ENCODE measurements at regions not wholly inside any gene's neighbourhood (a gene's known extent, or its start where the extent isn't known, plus 50 kb on each side); places are given as distances from the start of the nearest gene placed in this dataset.

- 85% methylated on average over 4 of the region's 4 CpGs for whole genome bisulfite sequencing (ENCODE audit: insufficient coverage)
- Histone ChIP-seq H3K27me3 (ENCODE audit: control insufficient read depth, insufficient read depth, low read length) (no peaks in the 10 kb centered on the region), H3K9me3 (ENCODE audit: control insufficient read depth, insufficient read depth, low read length) (no peaks in the 10 kb centered on the region), H3K4me3 (ENCODE audit: low read length) (no peak overlapping the region), H3K4me1 (ENCODE audit: control insufficient read depth, insufficient read depth, low read length) (no peaks in the 10 kb centered on the region), H3K27ac (ENCODE audit: low read length) (no peak overlapping the region), H3K36me3 (ENCODE audit: control insufficient read depth, insufficient read depth, low read length) (no peaks in the 10 kb centered on the region)
- intact Hi-C loops (cut with micrococcal nuclease), result no loop called here
- ATAC-seq, result no peak
- Mint-ChIP-seq H3K27ac (no peak overlapping the region), H3K27me3 (ENCODE audit: low read depth in 2 of 2) (no peaks in the 10 kb centered on the region), H3K9me3 (no peaks in the 10 kb centered on the region), H3K4me3 (no peak overlapping the region), H3K36me3 (no peaks in the 10 kb centered on the region), H3K4me1 (no peaks in the 10 kb centered on the region)
- DNase-seq, result no peak
- TF ChIP-seq, protein P1, sequence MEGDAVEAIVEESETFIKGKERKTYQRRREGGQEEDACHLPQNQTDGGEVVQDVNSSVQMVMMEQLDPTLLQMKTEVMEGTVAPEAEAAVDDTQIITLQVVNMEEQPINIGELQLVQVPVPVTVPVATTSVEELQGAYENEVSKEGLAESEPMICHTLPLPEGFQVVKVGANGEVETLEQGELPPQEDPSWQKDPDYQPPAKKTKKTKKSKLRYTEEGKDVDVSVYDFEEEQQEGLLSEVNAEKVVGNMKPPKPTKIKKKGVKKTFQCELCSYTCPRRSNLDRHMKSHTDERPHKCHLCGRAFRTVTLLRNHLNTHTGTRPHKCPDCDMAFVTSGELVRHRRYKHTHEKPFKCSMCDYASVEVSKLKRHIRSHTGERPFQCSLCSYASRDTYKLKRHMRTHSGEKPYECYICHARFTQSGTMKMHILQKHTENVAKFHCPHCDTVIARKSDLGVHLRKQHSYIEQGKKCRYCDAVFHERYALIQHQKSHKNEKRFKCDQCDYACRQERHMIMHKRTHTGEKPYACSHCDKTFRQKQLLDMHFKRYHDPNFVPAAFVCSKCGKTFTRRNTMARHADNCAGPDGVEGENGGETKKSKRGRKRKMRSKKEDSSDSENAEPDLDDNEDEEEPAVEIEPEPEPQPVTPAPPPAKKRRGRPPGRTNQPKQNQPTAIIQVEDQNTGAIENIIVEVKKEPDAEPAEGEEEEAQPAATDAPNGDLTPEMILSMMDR (IDR thresholded peaks at IDR 0.05), result no peak
Observed at GRCh38 chr7:47689558-47689957, 107.6 kb upstream of the TNS3 start.

DNA sequence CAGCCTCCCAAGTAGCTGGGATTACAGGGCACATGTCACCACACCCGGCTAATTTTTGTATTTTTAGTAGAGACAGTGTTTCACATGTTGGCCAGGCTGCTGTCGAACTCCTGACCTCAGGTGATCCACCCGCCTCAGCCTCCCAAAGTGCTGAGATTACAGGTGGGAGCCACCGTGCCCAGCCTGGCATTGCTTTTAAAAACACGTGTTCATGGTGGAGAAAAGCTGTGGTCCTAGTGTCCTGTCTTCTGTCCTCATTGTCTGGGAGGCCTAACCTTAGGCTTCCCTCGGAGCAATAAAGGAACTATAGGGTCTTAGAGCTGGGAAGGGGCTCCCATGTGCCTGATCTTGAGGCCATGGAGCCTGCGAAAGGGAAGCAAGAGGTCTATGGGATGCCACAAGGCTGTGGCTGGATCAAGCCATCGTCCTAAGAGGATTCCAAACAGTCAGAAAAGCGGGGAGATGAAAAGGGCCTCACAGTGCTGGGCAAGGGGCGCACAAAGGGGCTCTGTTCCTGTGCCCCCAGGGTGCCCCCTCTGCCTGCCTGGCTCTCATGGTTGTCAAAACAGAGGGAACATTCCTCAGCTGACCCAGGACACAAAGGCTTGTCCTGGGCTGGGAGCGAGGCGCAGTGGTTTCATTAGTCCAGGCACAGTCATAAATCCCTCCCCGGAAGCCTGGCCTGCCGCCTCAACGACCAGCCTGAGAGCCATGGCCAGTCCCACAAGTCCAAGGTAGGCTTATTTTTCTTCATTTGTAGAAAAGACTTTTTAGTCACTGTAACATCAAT lies 106.6 kb upstream of the TNS3 start:
- Mint-ChIP-seq H3K4me1 (peaks cover 0 to 1% of the 10 kb centered on the region in 2 donors), H3K36me3 (no peaks in the 10 kb centered on the region), H3K27ac (no peak overlapping the region), H3K27me3 (ENCODE audit: low read depth in 2 of 2) (no peaks in the 10 kb centered on the region), H3K9me3 (no peaks in the 10 kb centered on the region), H3K4me3 (no peak overlapping the region)
- intact Hi-C loops (cut with micrococcal nuclease), result no loop called here
- ATAC-seq, result no peak
- TF ChIP-seq, protein P1 (IDR thresholded peaks at IDR 0.05), result no peak
- Histone ChIP-seq H3K36me3 (ENCODE audit: control insufficient read depth, insufficient read depth, low read length) (no peaks in the 10 kb centered on the region), H3K9me3 (ENCODE audit: control insufficient read depth, insufficient read depth, low read length) (no peaks in the 10 kb centered on the region), H3K4me1 (ENCODE audit: control insufficient read depth, insufficient read depth, low read length) (no peaks in the 10 kb centered on the region), H3K4me3 (ENCODE audit: low read length) (no peak overlapping the region), H3K27me3 (ENCODE audit: control insufficient read depth, insufficient read depth, low read length) (no peaks in the 10 kb centered on the region), H3K27ac (ENCODE audit: low read length) (no peak overlapping the region)
- WGBS (ENCODE audit: insufficient coverage), result 84% methylated on average over 15 of the region's 15 CpGs
- no peak for DNase-seq

- no peaks in the 10 kb centered on the region for H3K27me3 Mint-ChIP-seq (ENCODE audit: low read depth in 2 of 2)
- no peaks in the 10 kb centered on the region for H3K9me3 Mint-ChIP-seq
- no peak for DNase-seq
- Histone ChIP-seq H3K4me3 (ENCODE audit: low read length) (no peak overlapping the region), H3K9me3 (ENCODE audit: control insufficient read depth, insufficient read depth, low read length) (no peaks in the 10 kb centered on the region), H3K4me1 (ENCODE audit: control insufficient read depth, insufficient read depth, low read length) (no peaks in the 10 kb centered on the region), H3K27ac (ENCODE audit: low read length) (no peak overlapping the region), H3K36me3 (ENCODE audit: control insufficient read depth, insufficient read depth, low read length) (no peaks in the 10 kb centered on the region), H3K27me3 (ENCODE audit: control insufficient read depth, insufficient read depth, low read length) (no peaks in the 10 kb centered on the region)
- intact Hi-C loops (cut with micrococcal nuclease), result no loop called here
- H3K36me3 Mint-ChIP-seq, result no peaks in the 10 kb centered on the region
- ATAC-seq, result no peak
- TF ChIP-seq, protein P1 (IDR thresholded peaks at IDR 0.05), result no peak
- no peak overlapping the region for H3K27ac Mint-ChIP-seq
- H3K4me3 Mint-ChIP-seq, result no peak overlapping the region
- peaks cover 5 to 10% of the 10 kb centered on the region in 2 donors for H3K4me1 Mint-ChIP-seq
- WGBS (ENCODE audit: insufficient coverage), result 92% methylated on average over 5 of the region's 5 CpGs
Observed at GRCh38 chr7:47685712-47686376, 103.9 kb upstream of the TNS3 start.

Measured in natural killer cell (primary cell).